CD4-positive, alpha-beta T cell treated with Interleukin-12 subunit alpha and Interleukin-12 subunit beta, for 1 hour (primary cell): ENCODE measurements at regions not wholly inside any gene's neighbourhood (a gene's known extent, or its start where the extent isn't known, plus 50 kb on each side); places are given as distances from the start of the nearest gene placed in this dataset.
"Not testable (repeated sequence)": the region's sequence is repeated elsewhere in the genome, so short reads cannot be mapped to it uniquely, and the experiment has no call there.

ENCODE experiments used
- DNase-seq: peaks from one replicate; pipeline ENCODE4 v3.0.0-alpha.2; 2020

GRCh38 chr5:60546207-60546606 is 153.8 kb downstream of the DEPDC1B start:
- no peak for DNase-seq

- no peak for DNase-seq
Measured at GRCh38 chr5:60545551-60545950, 154.4 kb downstream of the DEPDC1B start.

GRCh38 chr5:60544142-60544541 is 155.8 kb downstream of the DEPDC1B start:
- DNase-seq, result no peak

- no peak for DNase-seq
Measured at GRCh38 chr5:60541980-60542379, 158.0 kb downstream of the DEPDC1B start.

GRCh38 chr5:60540856-60541805 is 158.8 kb downstream of the DEPDC1B start:
- no peak for DNase-seq

GRCh38 chr5:60538955-60539866 is 160.8 kb downstream of the DEPDC1B start:
- peak; percentile 7 for DNase-seq

- DNase-seq, result no peak
Measured at GRCh38 chr5:60538426-60538825, 161.5 kb downstream of the DEPDC1B start.

GRCh38 chr5:60535951-60536350 is 164.0 kb downstream of the DEPDC1B start:
- DNase-seq, result no peak

GRCh38 chr5:60535198-60535597 is 164.8 kb downstream of the DEPDC1B start:
- DNase-seq, result no peak

GRCh38 chr5:60533789-60534188 is 166.2 kb downstream of the DEPDC1B start:
- no peak for DNase-seq

- not testable (repeated sequence) for DNase-seq
Measured at GRCh38 chr5:60532796-60533195, 167.2 kb downstream of the DEPDC1B start.

GRCh38 chr5:60530144-60530848 is 169.7 kb downstream of the DEPDC1B start:
- not testable (repeated sequence) for DNase-seq

- DNase-seq, result no peak
Measured at GRCh38 chr5:60529001-60529400, 171.0 kb downstream of the DEPDC1B start.

- DNase-seq, result no peak
Measured at GRCh38 chr5:60527072-60527471, 172.9 kb downstream of the DEPDC1B start.

- no peak for DNase-seq
Measured at GRCh38 chr5:60526336-60526875, 173.6 kb downstream of the DEPDC1B start.

GRCh38 chr5:60522292-60522905 is 177.6 kb downstream of the DEPDC1B start:
- DNase-seq, result no peak

GRCh38 chr5:60521376-60522291 is 178.3 kb downstream of the DEPDC1B start:
- no peak for DNase-seq

- no peak for DNase-seq
Measured at GRCh38 chr5:60520451-60521227, 179.3 kb downstream of the DEPDC1B start.

- DNase-seq, result no peak
Measured at GRCh38 chr5:60519372-60519771, 180.6 kb downstream of the DEPDC1B start.

GRCh38 chr5:60517850-60518249 is 182.1 kb downstream of the DEPDC1B start:
- DNase-seq, result no peak
